Gastroesophageal sphincter (tissue), 3 donors: ENCODE measurements at regions not wholly inside any gene's neighbourhood (a gene's known extent, or its start where the extent isn't known, plus 50 kb on each side); places are given as distances from the start of the nearest gene placed in this dataset.
"Not testable (repeated sequence)": the region's sequence is repeated elsewhere in the genome, so short reads cannot be mapped to it uniquely, and the experiment has no call there.

Experiments used
- POLR2A ChIP-seq, 2 donors: fragments of 450-650 bp; IDR thresholded peaks; one replicate each; pipeline ENCODE4 v1.6.1; 2017; ENCODE audit warnings: antibody characterized with exemption in 2 of 2, mild to moderate bottlenecking in 2 of 2, moderate library complexity in 1 of 2
- TF ChIP-seq, protein P1 (sequence below), 4 experiments: fragments of 200-600 bp in 2 of 4; fragments of 450-650 bp in 2 of 4; sonication (generic) in 1 of 4; IDR thresholded peaks; one replicate each; pipeline ENCODE4 v1.5.1; 2017 to 2019; ENCODE audit warnings: antibody characterized with exemption in 4 of 4, mild to moderate bottlenecking in 2 of 4, moderate library complexity in 2 of 4

DNA sequence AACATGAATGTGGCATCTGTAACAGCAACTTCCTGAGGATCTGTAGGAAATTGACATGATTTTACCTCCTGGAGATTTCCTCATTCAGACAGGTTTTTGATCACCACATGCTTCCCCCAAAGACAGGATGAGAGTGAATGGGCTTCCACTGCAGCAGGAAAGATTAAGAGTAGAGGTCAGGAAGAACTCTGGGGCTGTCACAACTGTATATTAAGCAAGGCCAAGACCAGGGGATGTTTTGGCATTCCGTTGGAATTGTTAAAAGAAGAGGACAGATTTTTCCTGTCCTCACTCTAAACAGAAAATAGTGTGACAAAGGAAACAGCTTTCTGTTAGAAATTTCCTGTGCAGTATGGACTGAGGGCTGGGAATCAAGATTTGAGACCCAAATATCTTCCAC lies 363.1 kb upstream of the FRG2C start:
- TF ChIP-seq, protein P1, sequence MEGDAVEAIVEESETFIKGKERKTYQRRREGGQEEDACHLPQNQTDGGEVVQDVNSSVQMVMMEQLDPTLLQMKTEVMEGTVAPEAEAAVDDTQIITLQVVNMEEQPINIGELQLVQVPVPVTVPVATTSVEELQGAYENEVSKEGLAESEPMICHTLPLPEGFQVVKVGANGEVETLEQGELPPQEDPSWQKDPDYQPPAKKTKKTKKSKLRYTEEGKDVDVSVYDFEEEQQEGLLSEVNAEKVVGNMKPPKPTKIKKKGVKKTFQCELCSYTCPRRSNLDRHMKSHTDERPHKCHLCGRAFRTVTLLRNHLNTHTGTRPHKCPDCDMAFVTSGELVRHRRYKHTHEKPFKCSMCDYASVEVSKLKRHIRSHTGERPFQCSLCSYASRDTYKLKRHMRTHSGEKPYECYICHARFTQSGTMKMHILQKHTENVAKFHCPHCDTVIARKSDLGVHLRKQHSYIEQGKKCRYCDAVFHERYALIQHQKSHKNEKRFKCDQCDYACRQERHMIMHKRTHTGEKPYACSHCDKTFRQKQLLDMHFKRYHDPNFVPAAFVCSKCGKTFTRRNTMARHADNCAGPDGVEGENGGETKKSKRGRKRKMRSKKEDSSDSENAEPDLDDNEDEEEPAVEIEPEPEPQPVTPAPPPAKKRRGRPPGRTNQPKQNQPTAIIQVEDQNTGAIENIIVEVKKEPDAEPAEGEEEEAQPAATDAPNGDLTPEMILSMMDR (IDR thresholded peaks at IDR 0.05) = not testable (repeated sequence)
- TF ChIP-seq POLR2A (IDR thresholded peaks at IDR 0.05) = not testable (repeated sequence)
